ENCODE measurements at regions not wholly inside any gene's neighbourhood (a gene's known extent, or its start where the extent isn't known, plus 50 kb on each side); places are given as distances from the start of the nearest gene placed in this dataset.

- WGBS (ENCODE audit: insufficient coverage, low coverage, low lambda C conversion rate, missing lambda C conversion rate): 31% methylated on average over 6 of the region's 7 CpGs
- no peak for TF ChIP-seq POLR2A (IDR thresholded peaks at IDR 0.05)
- TF ChIP-seq CTCF (IDR thresholded peaks at IDR 0.05): no peak
- H3K9me3 ChIP-seq: no peaks in the 10 kb centered on the region
Observed at GRCh38 chr2:6664332-6665061, 201.2 kb downstream of the CMPK2 start.

DNA sequence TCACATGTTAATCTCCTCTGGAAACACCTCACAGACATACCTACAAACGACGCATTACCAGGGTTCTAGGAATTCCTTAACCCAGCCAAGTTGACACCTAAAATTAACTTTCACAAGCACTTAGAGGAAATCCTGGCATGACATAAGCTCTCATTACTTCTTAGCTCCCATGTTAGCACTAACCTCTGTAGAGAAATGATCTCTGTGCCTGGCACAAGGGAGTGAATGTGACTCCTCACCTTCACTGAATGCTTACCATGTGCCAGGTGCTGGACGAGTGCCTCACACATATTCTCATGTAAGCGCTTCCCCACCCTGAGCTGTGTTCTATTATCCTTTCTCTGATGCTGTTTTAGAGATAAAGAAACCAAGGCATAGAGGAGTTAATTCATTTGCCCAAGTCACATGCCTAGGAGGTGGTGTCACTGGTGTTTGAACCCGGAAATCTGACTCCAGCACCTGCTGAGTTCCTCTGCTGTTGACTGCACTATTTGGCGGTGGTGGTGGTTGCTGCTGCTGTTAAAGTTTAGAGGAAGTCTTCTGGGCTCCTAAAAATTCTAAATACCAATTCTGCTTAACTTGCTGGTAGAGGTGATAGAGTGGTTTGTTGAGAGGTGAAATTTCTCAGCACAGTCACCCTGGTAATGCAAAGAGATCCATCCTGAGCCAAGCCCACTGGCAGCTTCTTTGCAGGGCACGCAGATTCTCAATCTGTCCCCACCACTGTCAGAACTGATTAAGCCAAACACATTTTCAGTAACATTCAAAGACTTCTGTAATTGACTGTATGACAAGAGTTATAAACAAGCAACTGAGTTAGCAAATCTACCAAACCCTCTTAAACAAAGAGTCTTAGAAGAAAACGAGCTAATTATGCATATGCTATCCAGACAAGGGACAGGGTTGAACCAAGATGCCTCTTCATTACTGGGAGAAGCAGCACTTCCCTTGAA, 200.3 kb downstream of the CMPK2 start:
- Histone ChIP-seq H3K36me3 (no peaks in the 10 kb centered on the region), H3K4me1 (no peaks in the 10 kb centered on the region), H3K27me3 (no peaks in the 10 kb centered on the region), H3K4me3 (no peak overlapping the region), H3K9me3 (no peaks in the 10 kb centered on the region), H3K27ac (no peak overlapping the region)
- no peak for DNase-seq
- ATAC-seq: no peak
- no peak for TF ChIP-seq POLR2A (IDR thresholded peaks at IDR 0.05)
- intact Hi-C loops (cut with DNase I): no loop called here
- WGBS (ENCODE audit: insufficient coverage, low coverage, low lambda C conversion rate, missing lambda C conversion rate): 34% methylated on average over 7 of the region's 8 CpGs

More at GRCh38 chr2:6664332-6665061, 201.2 kb downstream of the CMPK2 start:
- Histone ChIP-seq H3K27ac (no peak overlapping the region), H3K27me3 (no peaks in the 10 kb centered on the region), H3K36me3 (no peaks in the 10 kb centered on the region), H3K4me1 (no peaks in the 10 kb centered on the region), H3K4me3 (no peak overlapping the region)
- intact Hi-C loops (cut with DNase I): no loop called here
- no peak for DNase-seq
- ATAC-seq: no peak

- DNase-seq (no peak), ATAC-seq (no peak)
- Histone ChIP-seq H3K4me3 (no peak overlapping the region), H3K27ac (no peak overlapping the region), H3K9me3 (no peaks in the 10 kb centered on the region), H3K36me3 (no peaks in the 10 kb centered on the region), H3K4me1 (no peaks in the 10 kb centered on the region), H3K27me3 (no peaks in the 10 kb centered on the region)
- 50% methylated on average over 4 of the region's 4 CpGs for WGBS (ENCODE audit: insufficient coverage, low coverage, low lambda C conversion rate, missing lambda C conversion rate)
- intact Hi-C loops (cut with DNase I): no loop called here
- TF ChIP-seq POLR2A (IDR thresholded peaks at IDR 0.05) (no peak), CTCF (IDR thresholded peaks at IDR 0.05) (no peak)
Observed at GRCh38 chr2:6667326-6667725, 198.4 kb downstream of the CMPK2 start.

DNA sequence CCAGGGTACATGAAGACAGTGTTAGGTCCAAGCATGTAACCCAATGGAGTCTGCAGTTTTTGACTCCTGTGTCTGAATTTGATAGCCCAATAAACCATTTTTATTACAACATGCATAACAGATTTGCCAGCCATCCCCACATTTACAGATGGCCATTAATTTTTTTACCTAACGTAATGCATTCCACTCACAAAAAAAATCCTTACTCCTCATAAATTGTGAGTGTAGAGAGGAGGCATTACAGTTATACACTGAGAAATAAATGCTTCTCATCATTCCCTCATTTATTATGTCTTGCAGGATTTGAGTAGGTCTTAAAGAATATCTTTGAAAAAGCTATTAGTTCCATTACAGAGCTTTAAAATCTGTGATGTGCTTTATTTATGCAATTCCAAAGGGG, 193.8 kb downstream of the CMPK2 start:
- no peak overlapping the region for H3K27ac ChIP-seq
- H3K4me1 ChIP-seq: no peaks in the 10 kb centered on the region
- no peaks in the 10 kb centered on the region for H3K27me3 ChIP-seq
- no peak for TF ChIP-seq CTCF (IDR thresholded peaks at IDR 0.05)
- no peak for TF ChIP-seq POLR2A (IDR thresholded peaks at IDR 0.05)
- H3K4me3 ChIP-seq: no peak overlapping the region
- no peaks in the 10 kb centered on the region for H3K36me3 ChIP-seq
- intact Hi-C loops (cut with DNase I): no loop called here
- ATAC-seq (no peak), DNase-seq (no peak)
- 33% methylated on average over 1 of the region's 1 CpG for WGBS (ENCODE audit: insufficient coverage, low coverage, low lambda C conversion rate, missing lambda C conversion rate)
- H3K9me3 ChIP-seq: no peaks in the 10 kb centered on the region

DNA sequence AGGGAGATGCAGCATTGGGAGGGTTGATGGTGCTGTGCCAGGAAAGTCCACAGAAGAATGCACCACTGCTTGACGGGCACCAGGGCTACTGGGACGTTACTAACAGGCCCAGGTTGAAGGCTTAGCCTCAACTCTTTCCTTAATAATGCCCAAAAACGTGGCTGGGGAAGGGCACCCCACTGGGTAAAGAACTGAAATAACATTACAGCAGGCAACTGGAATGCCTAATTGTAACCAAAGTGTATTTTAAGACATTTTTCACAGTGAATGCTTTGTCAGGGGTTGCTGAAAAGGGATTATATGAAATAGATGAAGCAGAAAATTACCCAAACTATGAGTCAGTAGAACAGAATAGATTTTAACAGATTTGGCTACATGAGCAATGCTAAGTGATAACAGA, 191.3 kb downstream of the CMPK2 start:
- ATAC-seq: no peak
- TF ChIP-seq POLR2A (IDR thresholded peaks at IDR 0.05): no peak
- TF ChIP-seq CTCF (IDR thresholded peaks at IDR 0.05): no peak
- Histone ChIP-seq H3K4me3 (no peak overlapping the region), H3K27ac (no peak overlapping the region), H3K9me3 (no peaks in the 10 kb centered on the region), H3K4me1 (no peaks in the 10 kb centered on the region), H3K36me3 (no peaks in the 10 kb centered on the region), H3K27me3 (no peaks in the 10 kb centered on the region)
- WGBS (ENCODE audit: insufficient coverage, low coverage, low lambda C conversion rate, missing lambda C conversion rate): 21% methylated on average over 2 of the region's 3 CpGs
- no peak for DNase-seq
- intact Hi-C loops (cut with DNase I): no loop called here

All from right lobe of liver (tissue), 6 donors.